A549 (cell line): ENCODE measurements at regions not wholly inside any gene's neighbourhood (a gene's known extent, or its start where the extent isn't known, plus 50 kb on each side); places are given as distances from the start of the nearest gene placed in this dataset.

Experiments
- ATAC-seq, 2 experiments: fragments of 200-7000 bp in 1 of 2; fragments of >200 bp in 1 of 2; cut with Nextera tagmentation in 1 of 2; cut with Tn5 transposase in 1 of 2; 3 replicates each; pipeline versions ENCODE4 v1.8.0 to v1.9.1; 2018 to 2020; ENCODE audit warnings: mild to moderate bottlenecking in 1 of 2, moderate library complexity in 1 of 2
- CTCF ChIA-PET: fragments of 300-600 bp; sonication (Branson Sonifier 250); formaldehyde crosslinking; extraction: SDS; loops from one replicate; lab custom pipeline; 2021; ENCODE audit warnings: antibody characterized with exemption, inconsistent platforms; lab: Yijun Ruan, JAX
- POLR2A ChIA-PET: fragments of 350-600 bp; formaldehyde crosslinking; extraction: SDS; loops from one replicate; lab custom pipeline; 2021; ENCODE audit warnings: antibody characterized with exemption, inconsistent platforms; lab: Yijun Ruan, JAX
- DNase-seq, 2 experiments: peaks; one replicate each; pipeline versions ENCODE4 v3.0.0 to v3.0.0-alpha.2; 2011 to 2016; ENCODE audit warnings: low read depth in 1 of 2, low spot score in 1 of 2
- FAIRE-seq: peaks from 2 replicates; lab custom pipeline; 2011; peaks lifted over from hg19 to GRCh38; lab: Jason Lieb, UNC
- H3K27ac ChIP-seq, 2 experiments: fragments of >200 bp; sonication (Bioruptor Twin); formaldehyde crosslinking; 3 replicates each; pipeline ENCODE4 v1.5.1; 2016 to 2017
- H3K4me1 ChIP-seq: fragments of >200 bp; sonication (Bioruptor Twin); formaldehyde crosslinking; 3 replicates; pipeline ENCODE4 v1.6.1; 2016
- H3K4me2 ChIP-seq: fragments of >200 bp; sonication (Bioruptor Twin); formaldehyde crosslinking; 3 replicates; pipeline ENCODE4 v1.6.1; 2016
- H3K4me3 ChIP-seq: fragments of >200 bp; sonication (Bioruptor Twin); formaldehyde crosslinking; 3 replicates; pipeline ENCODE4 v1.5.1; 2016
- H3K9me3 ChIP-seq: fragments of >200 bp; sonication (Bioruptor Twin); formaldehyde crosslinking; 3 replicates; pipeline ENCODE4 v1.6.1; 2016
- CEBPB ChIP-seq, 2 experiments: fragments of >200 bp in 1 of 2; sonication (Bioruptor Twin) in 1 of 2; formaldehyde crosslinking in 1 of 2; IDR thresholded peaks; 2 replicates each; pipeline ENCODE4 v1.6.1; 2012 to 2016
- EP300 ChIP-seq, 2 experiments: fragments of >200 bp; sonication (Bioruptor Twin); formaldehyde crosslinking; IDR thresholded peaks; 2 replicates in 1 of 2; 3 replicates in 1 of 2; pipeline ENCODE4 v1.6.1; 2016 to 2017
- FOSB ChIP-seq: fragments of 250-450 bp; sonication (Bioruptor Pico); IDR thresholded peaks from 2 replicates; pipeline ENCODE4 v1.5.0; 2020; ENCODE audit warnings: mild to moderate bottlenecking, moderate library complexity
- FOXS1 ChIP-seq: fragments of 250-450 bp; sonication (Bioruptor Pico); IDR thresholded peaks from 2 replicates; pipeline ENCODE4 v1.5.0; 2020; ENCODE audit warnings: mild to moderate bottlenecking, moderate library complexity
- GATA3 ChIP-seq: IDR thresholded peaks from 2 replicates; pipeline ENCODE4 v1.6.1; 2012; ENCODE audit warnings: borderline replicate concordance
- HDAC2 ChIP-seq: fragments of 200-600 bp; sonication (generic); IDR thresholded peaks from 2 replicates; pipeline ENCODE4 v1.6.1; 2016
- HOXA7 ChIP-seq: fragments of 250-450 bp; sonication (Bioruptor Pico); IDR thresholded peaks from 2 replicates; pipeline ENCODE4 v1.5.0; 2020; ENCODE audit warnings: mild to moderate bottlenecking, moderate library complexity
- JUN ChIP-seq, 2 experiments: fragments of >200 bp; sonication (Bioruptor Twin); formaldehyde crosslinking; IDR thresholded peaks; 2 replicates in 1 of 2; 3 replicates in 1 of 2; pipeline ENCODE4 v1.6.1; 2016 to 2017
- JUNB ChIP-seq: fragments of >200 bp; sonication (Bioruptor Twin); formaldehyde crosslinking; IDR thresholded peaks from 2 replicates; pipeline ENCODE4 v1.6.1; 2016
- MAFK ChIP-seq: fragments of 450-650 bp; IDR thresholded peaks from 2 replicates; pipeline ENCODE4 v1.6.1; 2014; ENCODE audit not compliant: partially characterized antibody
- NR3C1 ChIP-seq: fragments of >200 bp; sonication (Bioruptor Twin); formaldehyde crosslinking; IDR thresholded peaks from 3 replicates; pipeline ENCODE4 v1.6.1; 2017
- POLR2AphosphoS2 ChIP-seq: conservative IDR thresholded peaks from 2 replicates; pipeline ENCODE4 v1.6.1; 2012; ENCODE audit warnings: low read length, improper control_type of control experiment, inconsistent platforms
- RFX5 ChIP-seq: fragments of 450-650 bp; IDR thresholded peaks from 2 replicates; pipeline ENCODE4 v1.7.1; 2014; ENCODE audit warnings: antibody characterized with exemption, mild to moderate bottlenecking, moderate library complexity
- SREBF2 ChIP-seq: fragments of 450-650 bp; IDR thresholded peaks from 2 replicates; pipeline ENCODE4 v1.6.1; 2014; ENCODE audit warnings: mild to moderate bottlenecking, moderate library complexity
- TP53 ChIP-seq: fragments of 250-450 bp; sonication (Bioruptor Pico); IDR thresholded peaks from 2 replicates; pipeline ENCODE4 v1.5.0; 2021; ENCODE audit warnings: mild to moderate bottlenecking, moderate library complexity
- ZC3H11A ChIP-seq: fragments of 450-650 bp; IDR thresholded peaks from 2 replicates; pipeline ENCODE4 v1.6.1; 2014; ENCODE audit warnings: antibody characterized with exemption, mild to moderate bottlenecking
- ZFP36 ChIP-seq: fragments of 450-650 bp; IDR thresholded peaks from 2 replicates; pipeline ENCODE4 v1.6.1; 2014; ENCODE audit warnings: borderline replicate concordance; ENCODE audit not compliant: partially characterized antibody
- WGBS: methylation state at CpG from one replicate; pipeline ENCODE4 v1.1.6; 2017; ENCODE audit errors: missing lambda C conversion rate; 5-methylcytosine and 5-hydroxymethylcytosine counted together
- TF ChIP-seq, protein P1 (sequence below): fragments of 250-450 bp; sonication (Bioruptor Pico); IDR thresholded peaks from 2 replicates; pipeline ENCODE4 v1.5.0; 2021; ENCODE audit warnings: mild to moderate bottlenecking, moderate library complexity, borderline replicate concordance
- TF ChIP-seq, protein P2 (sequence below): fragments of 200-600 bp; sonication (generic); IDR thresholded peaks from 2 replicates; pipeline ENCODE4 v1.6.1; 2016; ENCODE audit warnings: antibody characterized with exemption, mild to moderate bottlenecking, moderate library complexity
- TF ChIP-seq, protein P3 (sequence below): IDR thresholded peaks from 2 replicates; pipeline ENCODE4 v1.6.1; 2012
- TF ChIP-seq, protein P4 (sequence below): fragments of 250-450 bp; sonication (Bioruptor Pico); IDR thresholded peaks from 2 replicates; pipeline ENCODE4 v1.5.0; 2020; ENCODE audit warnings: low read depth, mild to moderate bottlenecking, moderate library complexity
- TF ChIP-seq, protein P5 (sequence below): fragments of 150-350 bp; IDR thresholded peaks from 2 replicates; pipeline ENCODE4 v1.6.1; 2014; ENCODE audit warnings: low read depth, mild to moderate bottlenecking, low read length
- TF ChIP-seq, protein P6 (sequence below): IDR thresholded peaks from 2 replicates; pipeline ENCODE4 v1.6.1; 2012

DNA sequence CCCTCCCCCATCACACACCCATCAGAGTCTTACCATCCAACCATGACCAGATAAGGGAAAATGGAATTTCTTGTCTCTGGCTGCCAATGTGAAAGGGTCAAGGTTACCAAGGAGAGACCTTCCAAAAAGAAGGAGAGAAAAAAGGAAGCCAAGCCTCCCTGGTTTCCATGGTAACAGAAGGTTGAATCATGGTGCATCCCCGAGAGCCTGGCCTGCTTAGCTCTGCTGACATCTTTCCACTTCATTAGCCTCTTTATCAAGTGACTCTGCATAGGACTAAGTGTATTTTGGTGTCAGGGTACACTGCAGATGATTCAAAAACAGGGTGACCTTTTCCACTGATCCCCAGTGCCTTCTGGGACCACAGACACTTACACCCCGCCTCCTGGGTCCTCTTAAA, 225.7 kb upstream of the PPP2R3A start:
- Histone ChIP-seq H3K4me1 (no peaks in the 10 kb centered on the region), H3K4me2 (no peak overlapping the region), H3K27ac (no peak overlapping the region), H3K9me3 (no peaks in the 10 kb centered on the region), H3K4me3 (no peak overlapping the region)
- 6% methylated on average over 2 of the region's 2 CpGs for WGBS
- ChIA-PET POLR2A (no interaction called here), CTCF (no interaction called here)
- FAIRE-seq: no peak
- DNase-seq: no peak
- TF ChIP-seq, protein P1, sequence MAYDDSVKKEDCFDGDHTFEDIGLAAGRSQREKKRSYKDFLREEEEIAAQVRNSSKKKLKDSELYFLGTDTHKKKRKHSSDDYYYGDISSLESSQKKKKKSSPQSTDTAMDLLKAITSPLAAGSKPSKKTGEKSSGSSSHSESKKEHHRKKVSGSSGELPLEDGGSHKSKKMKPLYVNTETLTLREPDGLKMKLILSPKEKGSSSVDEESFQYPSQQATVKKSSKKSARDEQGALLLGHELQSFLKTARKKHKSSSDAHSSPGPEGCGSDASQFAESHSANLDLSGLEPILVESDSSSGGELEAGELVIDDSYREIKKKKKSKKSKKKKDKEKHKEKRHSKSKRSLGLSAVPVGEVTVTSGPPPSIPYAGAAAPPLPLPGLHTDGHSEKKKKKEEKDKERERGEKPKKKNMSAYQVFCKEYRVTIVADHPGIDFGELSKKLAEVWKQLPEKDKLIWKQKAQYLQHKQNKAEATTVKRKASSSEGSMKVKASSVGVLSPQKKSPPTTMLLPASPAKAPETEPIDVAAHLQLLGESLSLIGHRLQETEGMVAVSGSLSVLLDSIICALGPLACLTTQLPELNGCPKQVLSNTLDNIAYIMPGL: no peak
- TF ChIP-seq CEBPB (IDR thresholded peaks at IDR 0.05) (no peak), ZC3H11A (no peak), MAFK (no peak), FOSB (CRISPR knock-in tag) (no peak), SREBF2 (no peak)
- TF ChIP-seq, protein P2, sequence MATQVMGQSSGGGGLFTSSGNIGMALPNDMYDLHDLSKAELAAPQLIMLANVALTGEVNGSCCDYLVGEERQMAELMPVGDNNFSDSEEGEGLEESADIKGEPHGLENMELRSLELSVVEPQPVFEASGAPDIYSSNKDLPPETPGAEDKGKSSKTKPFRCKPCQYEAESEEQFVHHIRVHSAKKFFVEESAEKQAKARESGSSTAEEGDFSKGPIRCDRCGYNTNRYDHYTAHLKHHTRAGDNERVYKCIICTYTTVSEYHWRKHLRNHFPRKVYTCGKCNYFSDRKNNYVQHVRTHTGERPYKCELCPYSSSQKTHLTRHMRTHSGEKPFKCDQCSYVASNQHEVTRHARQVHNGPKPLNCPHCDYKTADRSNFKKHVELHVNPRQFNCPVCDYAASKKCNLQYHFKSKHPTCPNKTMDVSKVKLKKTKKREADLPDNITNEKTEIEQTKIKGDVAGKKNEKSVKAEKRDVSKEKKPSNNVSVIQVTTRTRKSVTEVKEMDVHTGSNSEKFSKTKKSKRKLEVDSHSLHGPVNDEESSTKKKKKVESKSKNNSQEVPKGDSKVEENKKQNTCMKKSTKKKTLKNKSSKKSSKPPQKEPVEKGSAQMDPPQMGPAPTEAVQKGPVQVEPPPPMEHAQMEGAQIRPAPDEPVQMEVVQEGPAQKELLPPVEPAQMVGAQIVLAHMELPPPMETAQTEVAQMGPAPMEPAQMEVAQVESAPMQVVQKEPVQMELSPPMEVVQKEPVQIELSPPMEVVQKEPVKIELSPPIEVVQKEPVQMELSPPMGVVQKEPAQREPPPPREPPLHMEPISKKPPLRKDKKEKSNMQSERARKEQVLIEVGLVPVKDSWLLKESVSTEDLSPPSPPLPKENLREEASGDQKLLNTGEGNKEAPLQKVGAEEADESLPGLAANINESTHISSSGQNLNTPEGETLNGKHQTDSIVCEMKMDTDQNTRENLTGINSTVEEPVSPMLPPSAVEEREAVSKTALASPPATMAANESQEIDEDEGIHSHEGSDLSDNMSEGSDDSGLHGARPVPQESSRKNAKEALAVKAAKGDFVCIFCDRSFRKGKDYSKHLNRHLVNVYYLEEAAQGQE: no peak
- TF ChIP-seq, protein P3, sequence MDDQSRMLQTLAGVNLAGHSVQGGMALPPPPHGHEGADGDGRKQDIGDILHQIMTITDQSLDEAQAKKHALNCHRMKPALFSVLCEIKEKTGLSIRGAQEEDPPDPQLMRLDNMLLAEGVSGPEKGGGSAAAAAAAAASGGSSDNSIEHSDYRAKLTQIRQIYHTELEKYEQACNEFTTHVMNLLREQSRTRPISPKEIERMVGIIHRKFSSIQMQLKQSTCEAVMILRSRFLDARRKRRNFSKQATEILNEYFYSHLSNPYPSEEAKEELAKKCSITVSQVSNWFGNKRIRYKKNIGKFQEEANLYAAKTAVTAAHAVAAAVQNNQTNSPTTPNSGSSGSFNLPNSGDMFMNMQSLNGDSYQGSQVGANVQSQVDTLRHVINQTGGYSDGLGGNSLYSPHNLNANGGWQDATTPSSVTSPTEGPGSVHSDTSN: no peak
- no peak for ATAC-seq

DNA sequence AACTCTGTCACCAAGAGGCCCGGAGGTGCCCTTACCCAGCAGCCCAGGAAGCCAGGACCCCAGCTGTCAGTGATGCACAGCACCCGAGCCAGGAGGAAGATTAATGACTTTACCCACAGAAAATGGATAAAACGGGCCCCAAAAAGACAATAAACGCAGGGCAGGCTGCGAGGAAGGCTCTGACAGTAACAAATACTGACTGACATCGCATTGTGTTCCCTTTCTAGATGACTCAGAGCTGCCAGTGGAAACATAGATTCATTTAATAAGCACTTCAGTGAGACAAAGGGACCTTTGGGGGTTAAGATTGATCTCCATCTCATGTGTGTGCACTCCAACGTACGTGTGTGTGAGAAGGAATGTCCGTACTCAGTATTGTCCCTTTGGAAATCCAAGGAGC, 225.3 kb upstream of the PPP2R3A start:
- no peaks in the 10 kb centered on the region for H3K9me3 ChIP-seq
- no peak for DNase-seq
- H3K4me3 ChIP-seq: no peak overlapping the region
- H3K4me2 ChIP-seq: no peak overlapping the region
- TF ChIP-seq, protein P4, sequence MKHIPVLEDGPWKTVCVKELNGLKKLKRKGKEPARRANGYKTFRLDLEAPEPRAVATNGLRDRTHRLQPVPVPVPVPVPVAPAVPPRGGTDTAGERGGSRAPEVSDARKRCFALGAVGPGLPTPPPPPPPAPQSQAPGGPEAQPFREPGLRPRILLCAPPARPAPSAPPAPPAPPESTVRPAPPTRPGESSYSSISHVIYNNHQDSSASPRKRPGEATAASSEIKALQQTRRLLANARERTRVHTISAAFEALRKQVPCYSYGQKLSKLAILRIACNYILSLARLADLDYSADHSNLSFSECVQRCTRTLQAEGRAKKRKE (CRISPR knock-in tag): no peak
- TF ChIP-seq HOXA7: no peak
- no peak for TF ChIP-seq EP300 (IDR thresholded peaks at IDR 0.05)
- no peak for TF ChIP-seq NR3C1
- TF ChIP-seq POLR2AphosphoS2: no peak
- TF ChIP-seq GATA3: no peak
- TF ChIP-seq TP53 (CRISPR knock-in tag): no peak
- FAIRE-seq: no peak
- no peak for ATAC-seq
- no peak overlapping the region for H3K27ac ChIP-seq
- ChIA-PET CTCF (no interaction called here), POLR2A (no interaction called here)
- WGBS: 0% methylated on average over 8 of the region's 9 CpGs
- H3K4me1 ChIP-seq: no peaks in the 10 kb centered on the region

DNA sequence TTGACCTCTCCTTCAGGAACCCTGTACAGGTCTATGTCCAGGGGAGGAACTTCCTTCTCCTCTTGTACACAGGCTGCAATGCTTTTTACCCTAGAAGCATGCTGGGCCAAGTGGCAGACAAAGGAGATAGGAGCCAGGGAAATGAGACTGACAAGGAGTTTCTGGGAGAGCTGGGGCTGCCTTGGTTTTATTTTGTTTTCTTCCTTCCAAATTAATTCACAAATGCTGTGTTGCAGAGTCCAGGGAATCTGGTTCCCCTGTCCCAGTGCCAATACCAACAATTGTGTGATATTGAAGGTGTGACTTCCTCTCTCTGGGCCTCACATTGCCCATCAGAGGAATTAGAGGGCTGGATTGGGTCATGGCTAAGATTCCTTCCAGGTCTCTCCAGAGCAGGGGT, 224.8 kb upstream of the PPP2R3A start:
- H3K4me1 ChIP-seq: no peaks in the 10 kb centered on the region
- TF ChIP-seq ZFP36 (no peak), HDAC2 (no peak), POLR2AphosphoS2 (no peak), FOXS1 (no peak), RFX5 (no peak), GATA3 (no peak), JUN (IDR thresholded peaks at IDR 0.05) (no peak), JUNB (no peak)
- TF ChIP-seq, protein P5, sequence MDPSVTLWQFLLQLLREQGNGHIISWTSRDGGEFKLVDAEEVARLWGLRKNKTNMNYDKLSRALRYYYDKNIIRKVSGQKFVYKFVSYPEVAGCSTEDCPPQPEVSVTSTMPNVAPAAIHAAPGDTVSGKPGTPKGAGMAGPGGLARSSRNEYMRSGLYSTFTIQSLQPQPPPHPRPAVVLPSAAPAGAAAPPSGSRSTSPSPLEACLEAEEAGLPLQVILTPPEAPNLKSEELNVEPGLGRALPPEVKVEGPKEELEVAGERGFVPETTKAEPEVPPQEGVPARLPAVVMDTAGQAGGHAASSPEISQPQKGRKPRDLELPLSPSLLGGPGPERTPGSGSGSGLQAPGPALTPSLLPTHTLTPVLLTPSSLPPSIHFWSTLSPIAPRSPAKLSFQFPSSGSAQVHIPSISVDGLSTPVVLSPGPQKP: no peak
- TF ChIP-seq, protein P6, sequence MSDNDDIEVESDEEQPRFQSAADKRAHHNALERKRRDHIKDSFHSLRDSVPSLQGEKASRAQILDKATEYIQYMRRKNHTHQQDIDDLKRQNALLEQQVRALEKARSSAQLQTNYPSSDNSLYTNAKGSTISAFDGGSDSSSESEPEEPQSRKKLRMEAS: no peak
- POLR2A ChIA-PET: no interaction called here
- no peak overlapping the region for H3K4me2 ChIP-seq
- FAIRE-seq (no peak), ATAC-seq (no peak), DNase-seq (no peak)
- H3K27ac ChIP-seq: no peak overlapping the region
- H3K9me3 ChIP-seq: no peaks in the 10 kb centered on the region
- no peak overlapping the region for H3K4me3 ChIP-seq
- CTCF ChIA-PET: no interaction called here
